ENCODE measurements at regions not wholly inside any gene's neighbourhood (a gene's known extent, or its start where the extent isn't known, plus 50 kb on each side); places are given as distances from the start of the nearest gene placed in this dataset.

DNA sequence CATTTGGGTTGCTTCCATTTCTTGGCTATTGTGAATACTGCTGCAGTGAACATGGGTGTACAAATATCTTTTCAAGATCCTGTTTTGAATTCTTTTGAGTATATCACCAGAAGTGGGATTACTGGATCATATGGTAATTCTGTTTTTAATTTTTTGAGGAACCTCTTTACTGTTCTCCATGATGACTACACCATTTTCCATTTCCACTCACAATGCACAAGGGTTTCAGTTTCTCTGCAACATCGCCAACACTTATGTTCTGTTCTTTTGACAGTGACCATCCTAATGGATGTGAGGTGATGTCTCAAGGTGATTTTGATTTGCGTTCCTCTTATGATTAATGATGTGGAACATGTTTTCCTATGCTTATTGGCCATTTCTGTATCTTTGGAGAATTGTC is 214.4 kb upstream of the ZFP64 start:
- H3K4me3 ChIP-seq (ENCODE audit: low read depth, low read length, poor library complexity, severe bottlenecking), result no peak overlapping the region
- H3K27ac ChIP-seq (ENCODE audit: low read depth, low read length, poor library complexity, severe bottlenecking), result no peak overlapping the region
- TF ChIP-seq, protein P1, sequence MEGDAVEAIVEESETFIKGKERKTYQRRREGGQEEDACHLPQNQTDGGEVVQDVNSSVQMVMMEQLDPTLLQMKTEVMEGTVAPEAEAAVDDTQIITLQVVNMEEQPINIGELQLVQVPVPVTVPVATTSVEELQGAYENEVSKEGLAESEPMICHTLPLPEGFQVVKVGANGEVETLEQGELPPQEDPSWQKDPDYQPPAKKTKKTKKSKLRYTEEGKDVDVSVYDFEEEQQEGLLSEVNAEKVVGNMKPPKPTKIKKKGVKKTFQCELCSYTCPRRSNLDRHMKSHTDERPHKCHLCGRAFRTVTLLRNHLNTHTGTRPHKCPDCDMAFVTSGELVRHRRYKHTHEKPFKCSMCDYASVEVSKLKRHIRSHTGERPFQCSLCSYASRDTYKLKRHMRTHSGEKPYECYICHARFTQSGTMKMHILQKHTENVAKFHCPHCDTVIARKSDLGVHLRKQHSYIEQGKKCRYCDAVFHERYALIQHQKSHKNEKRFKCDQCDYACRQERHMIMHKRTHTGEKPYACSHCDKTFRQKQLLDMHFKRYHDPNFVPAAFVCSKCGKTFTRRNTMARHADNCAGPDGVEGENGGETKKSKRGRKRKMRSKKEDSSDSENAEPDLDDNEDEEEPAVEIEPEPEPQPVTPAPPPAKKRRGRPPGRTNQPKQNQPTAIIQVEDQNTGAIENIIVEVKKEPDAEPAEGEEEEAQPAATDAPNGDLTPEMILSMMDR (conservative IDR thresholded peaks at IDR 0.05; ENCODE audit: low read depth, low read length), result no peak
- TF ChIP-seq EZH2 (IDR thresholded peaks at IDR 0.05; ENCODE audit: borderline replicate concordance, low read depth, low read length, poor library complexity, severe bottlenecking), result no peak
- no TSS peak for BruUV-seq (replicated peaks)
- no peaks in the 10 kb centered on the region for H3K4me1 ChIP-seq (ENCODE audit: insufficient read depth, low read length, poor library complexity, severe bottlenecking)
- POLR2A ChIA-PET (ENCODE audit: low non-redundant PET), result no interaction called here
- intact Hi-C loops (cut with micrococcal nuclease; ENCODE audit: unreplicated experiment), result no loop called here
- H3K27me3 ChIP-seq (replicated peaks; ENCODE audit: insufficient read depth, low read depth, low read length, poor library complexity), result no peaks in the 10 kb centered on the region
- no peaks in the 10 kb centered on the region for H3K9me3 ChIP-seq (ENCODE audit: low read depth, low read length, poor library complexity, severe bottlenecking)
- CTCF ChIA-PET, result no interaction called here
- no peaks in the 10 kb centered on the region for H3K36me3 ChIP-seq (ENCODE audit: insufficient read depth, low read length, poor library complexity, severe bottlenecking)
- DNase-seq (ENCODE audit: low spot score), result no peak

DNA sequence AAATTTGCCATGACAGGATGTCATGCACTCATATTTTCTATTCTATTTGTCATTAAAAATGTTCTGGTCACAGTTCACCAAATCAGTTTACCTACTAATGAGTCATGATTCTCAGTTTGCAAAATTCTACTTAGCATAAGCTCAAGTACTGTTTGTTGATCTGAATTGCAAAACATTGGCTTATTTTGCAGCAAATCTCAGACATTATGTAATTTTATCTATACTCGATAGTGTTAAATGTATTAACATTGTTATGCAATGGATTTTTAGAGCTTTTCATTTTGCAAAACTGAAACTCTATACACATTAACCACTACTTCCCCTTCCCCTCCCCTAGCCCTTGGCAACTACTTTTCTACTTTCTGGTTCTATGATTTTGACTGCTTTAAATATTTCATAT is 213.8 kb upstream of the ZFP64 start:
- intact Hi-C loops (cut with micrococcal nuclease; ENCODE audit: unreplicated experiment), result no loop called here
- H3K4me3 ChIP-seq (ENCODE audit: low read depth, low read length, poor library complexity, severe bottlenecking), result no peak overlapping the region
- no peaks in the 10 kb centered on the region for H3K9me3 ChIP-seq (ENCODE audit: low read depth, low read length, poor library complexity, severe bottlenecking)
- ChIA-PET POLR2A (ENCODE audit: low non-redundant PET) (no interaction called here), CTCF (no interaction called here)
- H3K27ac ChIP-seq (ENCODE audit: low read depth, low read length, poor library complexity, severe bottlenecking), result no peak overlapping the region
- no TSS peak for BruUV-seq (replicated peaks)
- H3K4me1 ChIP-seq (ENCODE audit: insufficient read depth, low read length, poor library complexity, severe bottlenecking), result no peaks in the 10 kb centered on the region
- no peaks in the 10 kb centered on the region for H3K27me3 ChIP-seq (replicated peaks; ENCODE audit: insufficient read depth, low read depth, low read length, poor library complexity)
- TF ChIP-seq, protein P1 (conservative IDR thresholded peaks at IDR 0.05; ENCODE audit: low read depth, low read length), result no peak
- no peak for TF ChIP-seq EZH2 (IDR thresholded peaks at IDR 0.05; ENCODE audit: borderline replicate concordance, low read depth, low read length, poor library complexity, severe bottlenecking)
- H3K36me3 ChIP-seq (ENCODE audit: insufficient read depth, low read length, poor library complexity, severe bottlenecking), result no peaks in the 10 kb centered on the region
- DNase-seq (ENCODE audit: low spot score), result no peak

DNA sequence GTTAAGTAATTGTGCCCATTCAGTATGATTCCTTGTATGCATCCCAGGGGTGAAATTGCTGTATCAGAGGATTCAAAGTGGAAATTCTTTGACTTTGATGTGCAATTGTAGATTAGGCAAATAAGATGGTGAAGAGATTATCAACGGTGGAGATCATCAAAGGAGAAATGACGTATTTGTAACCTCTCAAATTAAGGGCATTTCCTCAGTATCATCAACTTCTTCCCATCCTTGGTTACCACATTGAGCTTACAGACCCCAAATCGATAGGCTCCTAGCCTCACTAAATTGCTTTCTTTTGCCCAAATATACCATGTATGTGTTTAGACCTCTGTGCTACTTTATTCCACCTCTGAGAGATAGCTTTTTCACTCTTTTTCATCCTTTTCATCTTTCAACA is 213.1 kb upstream of the ZFP64 start:
- no peak overlapping the region for H3K4me3 ChIP-seq (ENCODE audit: low read depth, low read length, poor library complexity, severe bottlenecking)
- BruUV-seq (replicated peaks), result no TSS peak
- no peaks in the 10 kb centered on the region for H3K9me3 ChIP-seq (ENCODE audit: low read depth, low read length, poor library complexity, severe bottlenecking)
- H3K36me3 ChIP-seq (ENCODE audit: insufficient read depth, low read length, poor library complexity, severe bottlenecking), result no peaks in the 10 kb centered on the region
- no peak for DNase-seq (ENCODE audit: low spot score)
- intact Hi-C loops (cut with micrococcal nuclease; ENCODE audit: unreplicated experiment), result no loop called here
- no peak overlapping the region for H3K27ac ChIP-seq (ENCODE audit: low read depth, low read length, poor library complexity, severe bottlenecking)
- H3K27me3 ChIP-seq (replicated peaks; ENCODE audit: insufficient read depth, low read depth, low read length, poor library complexity), result no peaks in the 10 kb centered on the region
- POLR2A ChIA-PET (ENCODE audit: low non-redundant PET), result no interaction called here
- TF ChIP-seq, protein P1 (conservative IDR thresholded peaks at IDR 0.05; ENCODE audit: low read depth, low read length), result no peak
- no peak for TF ChIP-seq EZH2 (IDR thresholded peaks at IDR 0.05; ENCODE audit: borderline replicate concordance, low read depth, low read length, poor library complexity, severe bottlenecking)
- no peaks in the 10 kb centered on the region for H3K4me1 ChIP-seq (ENCODE audit: insufficient read depth, low read length, poor library complexity, severe bottlenecking)
- CTCF ChIA-PET, result no interaction called here
